Adrenal gland (tissue), 5 donors: ENCODE measurements at regions not wholly inside any gene's neighbourhood (a gene's known extent, or its start where the extent isn't known, plus 50 kb on each side); places are given as distances from the start of the nearest gene placed in this dataset.

ENCODE experiments used
- CTCF ChIP-seq, 6 experiments: fragments of 450-650 bp in 4 of 6; fragments of 200-600 bp in 2 of 6; sonication (generic) in 1 of 6; IDR thresholded peaks; 1 replicate in 5 of 6; 2 replicates in 1 of 6; pipeline versions ENCODE4 v1.5.1 to v1.8.0; 2016 to 2021; ENCODE audit warnings: antibody characterized with exemption in 6 of 6, mild to moderate bottlenecking in 2 of 6, moderate library complexity in 1 of 6
- POLR2A ChIP-seq, 2 donors: fragments of 450-650 bp; IDR thresholded peaks; one replicate each; pipeline ENCODE4 v1.6.1; 2017; ENCODE audit warnings: antibody characterized with exemption in 2 of 2, mild to moderate bottlenecking in 2 of 2, moderate library complexity in 1 of 2
- donor health status: DM: no; HTN: no; CAD: no.

- TF ChIP-seq CTCF (IDR thresholded peaks at IDR 0.05) (no peak), POLR2A (IDR thresholded peaks at IDR 0.05) (no peak)
These were observed 90.8 kb downstream of the METTL4 start for GRCh38 chr18:2480536-2480935.
